GM23338 (cell line): ENCODE measurements at regions not wholly inside any gene's neighbourhood (a gene's known extent, or its start where the extent isn't known, plus 50 kb on each side); places are given as distances from the start of the nearest gene placed in this dataset.

Experiments used
- ATAC-seq: fragments of 200-7000 bp; cut with Tn5 transposase; 3 replicates; pipeline ENCODE4 v1.9.1; 2020
- DNase-seq: peaks from one replicate; pipeline ENCODE4 v3.0.0-alpha.2; 2015; ENCODE audit warnings: low spot score
- H2AFZ ChIP-seq: fragments of 200-600 bp; sonication (generic); 2 replicates; pipeline ENCODE4 v1.8.0; 2016; ENCODE audit warnings: antibody characterized with exemption, mild to moderate bottlenecking, moderate library complexity
- H3F3A ChIP-seq: fragments of 200-600 bp; sonication (generic); replicated peaks from 2 replicates; pipeline ENCODE4 v1.8.0; 2017; ENCODE audit warnings: antibody characterized with exemption, mixed run types, low read depth
- H3K27ac ChIP-seq: fragments of 200-600 bp; sonication (generic); 2 replicates; pipeline ENCODE4 v1.6.1; 2016; ENCODE audit warnings: low read depth
- H3K27me3 ChIP-seq: fragments of 200-600 bp; sonication (generic); 2 replicates; pipeline ENCODE4 v1.8.0; 2016; ENCODE audit warnings: mild to moderate bottlenecking, mixed run types, moderate library complexity; ENCODE audit not compliant: insufficient read depth
- H3K36me3 ChIP-seq: fragments of 200-600 bp; sonication (generic); 2 replicates; pipeline ENCODE4 v1.8.0; 2016; ENCODE audit warnings: mild to moderate bottlenecking; ENCODE audit not compliant: insufficient read depth
- H3K4me1 ChIP-seq: fragments of 200-600 bp; sonication (generic); 2 replicates; pipeline ENCODE4 v1.8.0; 2016; ENCODE audit warnings: mild to moderate bottlenecking, moderate library complexity; ENCODE audit not compliant: insufficient read depth
- H3K4me2 ChIP-seq: fragments of 200-600 bp; sonication (generic); 2 replicates; pipeline ENCODE4 v1.7.1; 2017; ENCODE audit warnings: mixed run types
- H3K4me3 ChIP-seq: fragments of 200-600 bp; sonication (generic); 2 replicates; pipeline ENCODE4 v1.6.1; 2016; ENCODE audit warnings: mixed run types
- H3K79me2 ChIP-seq: fragments of 200-600 bp; sonication (generic); replicated peaks from 2 replicates; pipeline ENCODE4 v1.8.0; 2017; ENCODE audit warnings: mild to moderate bottlenecking; ENCODE audit not compliant: insufficient read depth
- H3K9me2 ChIP-seq: fragments of 200-600 bp; sonication (generic); 2 replicates; pipeline ENCODE4 v1.8.0; 2017; ENCODE audit not compliant: insufficient read depth
- H4K20me1 ChIP-seq: fragments of 200-600 bp; sonication (generic); replicated peaks from 2 replicates; pipeline ENCODE4 v1.8.0; 2017; ENCODE audit warnings: mild to moderate bottlenecking; ENCODE audit not compliant: insufficient read depth
- H3K27ac Mint-ChIP-seq: 2 replicates; pipeline ENCODE4 v1.8.0; 2020; ENCODE audit warnings: inconsistent platforms, mild to moderate bottlenecking, moderate library complexity, mixed read lengths
- H3K27me3 Mint-ChIP-seq: 3 replicates; pipeline ENCODE4 v1.8.0; 2022; ENCODE audit warnings: low read depth, mild to moderate bottlenecking, moderate library complexity, mixed read lengths, inconsistent platforms; ENCODE audit not compliant: insufficient read depth, poor library complexity
- H3K36me3 Mint-ChIP-seq: 3 replicates; pipeline ENCODE4 v1.8.0; 2021; ENCODE audit warnings: low read depth, mild to moderate bottlenecking, inconsistent platforms, moderate library complexity, mixed read lengths
- H3K4me1 Mint-ChIP-seq: 3 replicates; pipeline ENCODE4 v1.8.0; 2020; ENCODE audit warnings: mild to moderate bottlenecking, inconsistent platforms, mixed read lengths
- H3K4me3 Mint-ChIP-seq: 3 replicates; pipeline ENCODE4 v1.8.0; 2021; ENCODE audit warnings: moderate library complexity, mild to moderate bottlenecking, inconsistent platforms, mixed read lengths
- H3K9me3 Mint-ChIP-seq: 3 replicates; pipeline ENCODE4 v1.8.0; 2020; ENCODE audit warnings: moderate library complexity, mild to moderate bottlenecking, inconsistent platforms, mixed read lengths
- EZH2 ChIP-seq: fragments of 200-600 bp; sonication (generic); IDR thresholded peaks from one replicate; pipeline ENCODE4 v1.8.0; 2017; ENCODE audit warnings: antibody characterized with exemption, mild to moderate bottlenecking, low read depth; ENCODE audit not compliant: unreplicated experiment
- EZH2phosphoT487 ChIP-seq: fragments of 200-600 bp; sonication (generic); IDR thresholded peaks from one replicate; pipeline ENCODE4 v1.8.1; 2018; ENCODE audit warnings: antibody characterized with exemption; ENCODE audit not compliant: unreplicated experiment
- JUNB ChIP-seq: IDR thresholded peaks from one replicate; pipeline ENCODE4 v1.6.1; 2016; ENCODE audit warnings: antibody characterized with exemption; ENCODE audit not compliant: unreplicated experiment
- NANOG ChIP-seq: IDR thresholded peaks from 2 replicates; pipeline ENCODE4 v1.6.1; 2016; ENCODE audit warnings: antibody characterized with exemption, borderline replicate concordance
- POLR2AphosphoS5 ChIP-seq: IDR thresholded peaks from 2 replicates; pipeline ENCODE4 v1.6.1; 2016; ENCODE audit warnings: antibody characterized with exemption, low read depth
- STAT1 ChIP-seq: IDR thresholded peaks from one replicate; pipeline ENCODE4 v1.6.1; 2016; ENCODE audit warnings: antibody characterized with exemption; ENCODE audit not compliant: unreplicated experiment
- ZNF114 ChIP-seq: fragments of 250-450 bp; sonication (Bioruptor Pico); IDR thresholded peaks from 2 replicates; pipeline ENCODE4 v1.5.0; 2020; ENCODE audit warnings: mild to moderate bottlenecking, moderate library complexity
- TF ChIP-seq, protein P1 (sequence below): fragments of 250-450 bp; sonication (Bioruptor Pico); IDR thresholded peaks from 2 replicates; pipeline ENCODE4 v1.5.0; 2020; ENCODE audit warnings: mild to moderate bottlenecking, moderate library complexity

- TF ChIP-seq, protein P1, sequence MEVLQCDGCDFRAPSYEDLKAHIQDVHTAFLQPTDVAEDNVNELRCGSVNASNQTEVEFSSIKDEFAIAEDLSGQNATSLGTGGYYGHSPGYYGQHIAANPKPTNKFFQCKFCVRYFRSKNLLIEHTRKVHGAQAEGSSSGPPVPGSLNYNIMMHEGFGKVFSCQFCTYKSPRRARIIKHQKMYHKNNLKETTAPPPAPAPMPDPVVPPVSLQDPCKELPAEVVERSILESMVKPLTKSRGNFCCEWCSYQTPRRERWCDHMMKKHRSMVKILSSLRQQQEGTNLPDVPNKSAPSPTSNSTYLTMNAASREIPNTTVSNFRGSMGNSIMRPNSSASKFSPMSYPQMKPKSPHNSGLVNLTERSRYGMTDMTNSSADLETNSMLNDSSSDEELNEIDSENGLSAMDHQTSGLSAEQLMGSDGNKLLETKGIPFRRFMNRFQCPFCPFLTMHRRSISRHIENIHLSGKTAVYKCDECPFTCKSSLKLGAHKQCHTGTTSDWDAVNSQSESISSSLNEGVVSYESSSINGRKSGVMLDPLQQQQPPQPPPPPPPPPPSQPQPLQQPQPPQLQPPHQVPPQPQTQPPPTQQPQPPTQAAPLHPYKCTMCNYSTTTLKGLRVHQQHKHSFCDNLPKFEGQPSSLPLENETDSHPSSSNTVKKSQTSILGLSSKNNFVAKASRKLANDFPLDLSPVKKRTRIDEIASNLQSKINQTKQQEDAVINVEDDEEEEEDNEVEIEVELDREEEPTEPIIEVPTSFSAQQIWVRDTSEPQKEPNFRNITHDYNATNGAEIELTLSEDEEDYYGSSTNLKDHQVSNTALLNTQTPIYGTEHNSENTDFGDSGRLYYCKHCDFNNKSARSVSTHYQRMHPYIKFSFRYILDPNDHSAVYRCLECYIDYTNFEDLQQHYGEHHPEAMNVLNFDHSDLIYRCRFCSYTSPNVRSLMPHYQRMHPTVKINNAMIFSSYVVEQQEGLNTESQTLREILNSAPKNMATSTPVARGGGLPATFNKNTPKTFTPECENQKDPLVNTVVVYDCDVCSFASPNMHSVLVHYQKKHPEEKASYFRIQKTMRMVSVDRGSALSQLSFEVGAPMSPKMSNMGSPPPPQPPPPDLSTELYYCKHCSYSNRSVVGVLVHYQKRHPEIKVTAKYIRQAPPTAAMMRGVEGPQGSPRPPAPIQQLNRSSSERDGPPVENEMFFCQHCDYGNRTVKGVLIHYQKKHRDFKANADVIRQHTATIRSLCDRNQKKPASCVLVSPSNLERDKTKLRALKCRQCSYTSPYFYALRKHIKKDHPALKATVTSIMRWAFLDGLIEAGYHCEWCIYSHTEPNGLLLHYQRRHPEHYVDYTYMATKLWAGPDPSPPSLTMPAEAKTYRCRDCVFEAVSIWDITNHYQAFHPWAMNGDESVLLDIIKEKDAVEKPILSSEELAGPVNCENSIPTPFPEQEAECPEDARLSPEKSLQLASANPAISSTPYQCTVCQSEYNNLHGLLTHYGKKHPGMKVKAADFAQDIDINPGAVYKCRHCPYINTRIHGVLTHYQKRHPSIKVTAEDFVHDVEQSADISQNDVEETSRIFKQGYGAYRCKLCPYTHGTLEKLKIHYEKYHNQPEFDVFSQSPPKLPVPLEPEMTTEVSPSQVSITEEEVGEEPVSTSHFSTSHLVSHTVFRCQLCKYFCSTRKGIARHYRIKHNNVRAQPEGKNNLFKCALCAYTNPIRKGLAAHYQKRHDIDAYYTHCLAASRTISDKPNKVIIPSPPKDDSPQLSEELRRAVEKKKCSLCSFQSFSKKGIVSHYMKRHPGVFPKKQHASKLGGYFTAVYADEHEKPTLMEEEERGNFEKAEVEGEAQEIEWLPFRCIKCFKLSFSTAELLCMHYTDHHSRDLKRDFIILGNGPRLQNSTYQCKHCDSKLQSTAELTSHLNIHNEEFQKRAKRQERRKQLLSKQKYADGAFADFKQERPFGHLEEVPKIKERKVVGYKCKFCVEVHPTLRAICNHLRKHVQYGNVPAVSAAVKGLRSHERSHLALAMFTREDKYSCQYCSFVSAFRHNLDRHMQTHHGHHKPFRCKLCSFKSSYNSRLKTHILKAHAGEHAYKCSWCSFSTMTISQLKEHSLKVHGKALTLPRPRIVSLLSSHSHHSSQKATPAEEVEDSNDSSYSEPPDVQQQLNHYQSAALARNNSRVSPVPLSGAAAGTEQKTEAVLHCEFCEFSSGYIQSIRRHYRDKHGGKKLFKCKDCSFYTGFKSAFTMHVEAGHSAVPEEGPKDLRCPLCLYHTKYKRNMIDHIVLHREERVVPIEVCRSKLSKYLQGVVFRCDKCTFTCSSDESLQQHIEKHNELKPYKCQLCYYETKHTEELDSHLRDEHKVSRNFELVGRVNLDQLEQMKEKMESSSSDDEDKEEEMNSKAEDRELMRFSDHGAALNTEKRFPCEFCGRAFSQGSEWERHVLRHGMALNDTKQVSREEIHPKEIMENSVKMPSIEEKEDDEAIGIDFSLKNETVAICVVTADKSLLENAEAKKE (CRISPR knock-in tag): no peak
- TF ChIP-seq STAT1: no peak
- TF ChIP-seq NANOG: no peak
- TF ChIP-seq JUNB: no peak
Measured at GRCh38 chr3:40930131-40930538, 269.2 kb upstream of the CTNNB1 start (continued).

DNA sequence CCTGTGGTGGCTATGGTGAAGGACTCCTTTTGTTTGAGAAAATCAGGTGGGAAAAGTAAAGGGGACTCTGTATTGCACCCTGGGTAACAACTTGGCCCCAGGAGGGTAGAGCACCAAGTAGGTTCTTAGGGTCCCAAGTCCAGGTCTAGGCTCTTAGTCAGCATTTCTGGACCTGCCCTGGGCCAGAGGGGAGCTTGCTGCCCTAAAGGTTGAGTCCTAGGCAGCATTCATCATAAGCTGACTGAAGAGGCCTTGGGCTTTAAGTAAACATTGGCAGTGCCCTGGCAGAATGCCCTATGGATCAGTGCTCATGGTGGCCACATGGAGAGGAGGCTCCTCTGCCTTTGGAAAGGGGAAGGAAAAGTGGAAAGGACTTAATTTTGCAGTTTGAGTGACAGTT, 268.5 kb upstream of the CTNNB1 start:
- Histone ChIP-seq H3K9me2 (no peaks in the 10 kb centered on the region), H3K4me2 (no peak overlapping the region), H4K20me1 (no peaks in the 10 kb centered on the region), H3K36me3 (0 out of 2 replicates have a peak, but pooled peaks cover 3% of the 10 kb centered on the region), H3K79me2 (no peaks in the 10 kb centered on the region), H3K4me1 (peaks cover 10% of the 10 kb centered on the region), H3K27me3 (no peaks in the 10 kb centered on the region), H2AFZ (no peak overlapping the region), H3K4me3 (no peak overlapping the region), H3F3A (no peaks in the 10 kb centered on the region), H3K27ac (no peak overlapping the region)
- Mint-ChIP-seq H3K27ac (no peak overlapping the region), H3K36me3 (no peaks in the 10 kb centered on the region; the same call in 2 of the 3 replicates), H3K27me3 (peaks cover 6% of the 10 kb centered on the region), H3K4me3 (no peak overlapping the region), H3K4me1 (peaks cover 19% of the 10 kb centered on the region), H3K9me3 (no peaks in the 10 kb centered on the region; the same call in 2 of the 3 replicates)
- no peak for ATAC-seq
- TF ChIP-seq NANOG: no peak
- DNase-seq: no peak

DNA sequence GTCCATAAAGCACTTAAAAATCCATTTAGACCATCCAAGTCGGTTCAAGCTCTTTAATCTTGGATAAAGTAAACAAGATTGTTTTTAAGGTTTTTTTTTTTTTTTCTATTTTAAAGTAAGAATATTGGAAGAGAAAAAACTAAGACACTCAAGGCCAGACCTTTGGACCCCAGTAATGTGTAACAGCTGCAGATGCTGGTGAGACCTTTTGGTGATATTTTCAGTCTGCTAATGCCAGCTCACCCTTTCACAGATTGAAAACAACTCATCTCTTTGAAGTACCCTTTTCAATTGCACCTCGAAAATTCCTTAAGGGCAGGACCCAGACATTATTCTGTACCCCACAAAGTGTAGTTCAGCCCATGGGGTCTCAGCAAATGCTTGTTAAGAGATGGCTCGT, 260.7 kb upstream of the CTNNB1 start:
- Histone ChIP-seq H3K79me2 (no peaks in the 10 kb centered on the region), H3F3A (no peaks in the 10 kb centered on the region), H2AFZ (no peak overlapping the region), H4K20me1 (no peaks in the 10 kb centered on the region), H3K4me1 (no peaks in the 10 kb centered on the region), H3K4me2 (no peak overlapping the region), H3K27ac (no peak overlapping the region), H3K9me2 (peaks cover 4% of the 10 kb centered on the region; the same call in 1 of the 2 replicates), H3K27me3 (no peaks in the 10 kb centered on the region), H3K36me3 (0 out of 2 replicates have a peak, but pooled peaks cover 4% of the 10 kb centered on the region), H3K4me3 (no peak overlapping the region)
- Mint-ChIP-seq H3K27me3 (no peaks in the 10 kb centered on the region), H3K9me3 (no peaks in the 10 kb centered on the region; the same call in 2 of the 3 replicates), H3K4me1 (no peaks in the 10 kb centered on the region), H3K4me3 (no peak overlapping the region), H3K27ac (no peak overlapping the region), H3K36me3 (no peaks in the 10 kb centered on the region)
- ATAC-seq (no peak), DNase-seq (no peak)
- TF ChIP-seq EZH2 (no peak), ZNF114 (CRISPR knock-in tag) (no peak), NANOG (no peak), POLR2AphosphoS5 (no peak), EZH2phosphoT487 (no peak), JUNB (no peak)
